MCF 10A (cell line): ENCODE measurements at regions not wholly inside any gene's neighbourhood (a gene's known extent, or its start where the extent isn't known, plus 50 kb on each side); places are given as distances from the start of the nearest gene placed in this dataset.
"Not testable (repeated sequence)": the region's sequence is repeated elsewhere in the genome, so short reads cannot be mapped to it uniquely, and the experiment has no call there.

Experiments used
- BruUV-seq: library from RNA; stranded (reverse); fragments of 400-500 nt; replicated peaks from 2 replicates; lab custom pipeline; 2021; lab: Mats Ljungman, UMichigan
- CTCF ChIA-PET: fragments of 300-600 bp; sonication (Branson Sonifier 250); formaldehyde crosslinking; extraction: SDS; loops from one replicate; lab custom pipeline; 2021; ENCODE audit warnings: antibody characterized with exemption, inconsistent platforms; lab: Yijun Ruan, JAX
- POLR2A ChIA-PET: fragments of 300-600, 350-650 bp; sonication (Branson Sonifier 250); formaldehyde crosslinking; extraction: SDS; loops from one replicate; lab custom pipeline; 2020; ENCODE audit warnings: antibody characterized with exemption, inconsistent platforms; lab: Yijun Ruan, JAX
- DNase-seq: peaks from one replicate; pipeline ENCODE4 v3.0.0-alpha.2; 2018; ENCODE audit not compliant: unreplicated experiment
- H3K27ac Mint-ChIP-seq: one replicate; pipeline ENCODE4 v1.8.0; 2022; ENCODE audit warnings: mild to moderate bottlenecking, low read depth, mixed read lengths; ENCODE audit not compliant: unreplicated experiment
- H3K27me3 Mint-ChIP-seq: one replicate; pipeline ENCODE4 v1.8.0; 2022; ENCODE audit warnings: mixed read lengths; ENCODE audit not compliant: insufficient read depth, unreplicated experiment
- H3K36me3 Mint-ChIP-seq: one replicate; pipeline ENCODE4 v1.8.0; 2022; ENCODE audit warnings: mild to moderate bottlenecking, moderate library complexity, mixed read lengths; ENCODE audit not compliant: insufficient read depth, unreplicated experiment
- H3K4me1 Mint-ChIP-seq: one replicate; pipeline ENCODE4 v1.8.0; 2022; ENCODE audit warnings: mixed read lengths; ENCODE audit not compliant: insufficient read depth, unreplicated experiment
- H3K4me3 Mint-ChIP-seq: one replicate; pipeline ENCODE4 v1.8.0; 2022; ENCODE audit warnings: mild to moderate bottlenecking, moderate library complexity, mixed read lengths; ENCODE audit not compliant: unreplicated experiment
- H3K9me3 Mint-ChIP-seq: one replicate; pipeline ENCODE4 v1.8.0; 2022; ENCODE audit warnings: mixed read lengths; ENCODE audit not compliant: unreplicated experiment
- intact Hi-C: fragments of 100-400 bp; cut with micrococcal nuclease; formaldehyde crosslinking; loops from 2 replicates; pipeline ENCODE4 v1.14.1; 2022
- TF ChIP-seq, protein P1 (sequence below): fragments of 200-600 bp; IDR thresholded peaks from one replicate; pipeline ENCODE4 v1.8.0; 2022; ENCODE audit warnings: antibody characterized with exemption, mild to moderate bottlenecking; ENCODE audit not compliant: unreplicated experiment

DNA sequence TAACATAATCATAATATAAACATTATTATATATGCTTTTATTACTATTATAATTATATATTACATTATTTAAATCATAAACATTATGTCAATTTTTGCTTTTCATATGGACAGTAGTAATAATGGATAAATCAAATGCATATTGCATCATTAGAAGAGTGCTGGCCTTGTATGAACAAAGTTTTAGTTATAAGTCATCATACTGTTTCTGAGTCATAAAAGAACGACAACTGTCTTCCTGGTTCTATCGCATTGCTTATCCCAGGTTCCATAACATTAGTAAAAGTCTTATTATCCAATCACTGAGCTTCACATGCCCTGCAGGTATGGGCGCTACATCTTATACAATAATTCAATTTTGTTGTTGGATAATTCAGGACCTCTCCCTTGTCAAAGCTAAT, 225.8 kb downstream of the SPATA31A1 start:
- CTCF ChIA-PET, BruUV-seq, DNase-seq, H3K27ac Mint-ChIP-seq, POLR2A ChIA-PET, H3K27me3 Mint-ChIP-seq, intact Hi-C loops, H3K36me3 Mint-ChIP-seq, H3K9me3 Mint-ChIP-seq, H3K4me3 Mint-ChIP-seq, H3K4me1 Mint-ChIP-seq: not testable (repeated sequence)

DNA sequence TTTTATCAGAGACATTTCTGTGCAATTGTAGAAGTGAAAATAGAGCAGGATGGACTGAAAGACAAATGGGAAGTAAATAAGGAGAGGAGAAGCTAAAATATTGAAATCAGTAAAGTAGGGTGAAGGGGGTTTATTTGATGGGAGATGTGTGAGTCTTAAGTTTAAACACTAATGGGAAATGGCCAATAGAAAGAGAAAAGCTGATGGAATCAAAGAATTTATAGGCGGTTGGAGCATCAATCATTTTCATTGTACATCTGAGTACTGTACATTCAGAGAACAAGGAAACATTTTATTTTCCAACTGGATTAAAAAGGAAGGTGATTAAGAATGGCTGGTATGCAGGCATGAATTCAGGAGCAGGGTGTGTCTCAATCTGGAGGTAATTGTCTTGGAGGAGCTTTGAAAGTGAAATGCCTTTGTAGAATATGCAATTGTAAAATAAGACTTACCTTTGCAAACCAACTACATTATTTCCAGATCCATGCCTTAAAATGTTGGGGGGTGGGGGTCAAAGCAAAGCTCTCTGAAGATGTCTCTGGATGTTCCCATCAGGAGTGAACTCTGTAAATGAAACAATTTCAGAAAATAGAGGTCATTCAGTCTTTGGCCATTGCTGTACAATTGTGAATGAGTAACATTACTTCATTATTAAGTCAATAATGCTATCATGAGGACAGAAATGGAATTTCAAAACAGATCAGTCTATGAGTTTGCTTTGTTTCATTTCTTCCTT, 227.4 kb downstream of the SPATA31A1 start:
- H3K36me3 Mint-ChIP-seq, H3K4me3 Mint-ChIP-seq, H3K4me1 Mint-ChIP-seq, H3K9me3 Mint-ChIP-seq, BruUV-seq, CTCF ChIA-PET, intact Hi-C loops, H3K27me3 Mint-ChIP-seq, POLR2A ChIA-PET, DNase-seq: not testable (repeated sequence)
- peak overlapping the region; percentile 18 for H3K27ac Mint-ChIP-seq

GRCh38 chr9:39583413-39583747, 227.9 kb downstream of the SPATA31A1 start:
- intact Hi-C loops, H3K27me3 Mint-ChIP-seq, H3K36me3 Mint-ChIP-seq, POLR2A ChIA-PET, BruUV-seq, DNase-seq, CTCF ChIA-PET, H3K9me3 Mint-ChIP-seq, H3K4me1 Mint-ChIP-seq, H3K4me3 Mint-ChIP-seq: not testable (repeated sequence)
- H3K27ac Mint-ChIP-seq, result peak overlapping the region; percentile 18

DNA sequence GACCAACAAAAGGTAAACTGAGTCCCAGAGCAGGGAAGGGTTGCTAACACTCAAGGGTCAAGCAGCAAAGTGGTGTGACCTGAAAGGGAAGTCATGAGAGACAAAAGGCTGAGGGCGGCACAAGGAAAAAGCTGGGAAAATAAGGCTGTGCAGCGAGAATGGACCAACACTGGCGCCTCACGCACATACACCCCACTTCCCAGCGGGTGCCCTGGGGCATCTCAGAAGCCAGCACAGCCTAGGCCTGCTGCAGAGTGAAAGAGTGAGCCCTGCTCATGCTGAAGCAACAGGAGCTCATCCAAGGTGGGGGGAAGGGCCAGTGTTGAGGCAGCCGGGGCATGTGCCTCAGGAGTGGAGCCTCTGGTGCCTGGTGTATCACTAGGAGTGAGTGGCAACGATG, 229.8 kb downstream of the SPATA31A1 start:
- POLR2A ChIA-PET, BruUV-seq, H3K27me3 Mint-ChIP-seq, H3K27ac Mint-ChIP-seq, H3K4me3 Mint-ChIP-seq, CTCF ChIA-PET, H3K4me1 Mint-ChIP-seq, H3K9me3 Mint-ChIP-seq, intact Hi-C loops, H3K36me3 Mint-ChIP-seq, DNase-seq: not testable (repeated sequence)

DNA sequence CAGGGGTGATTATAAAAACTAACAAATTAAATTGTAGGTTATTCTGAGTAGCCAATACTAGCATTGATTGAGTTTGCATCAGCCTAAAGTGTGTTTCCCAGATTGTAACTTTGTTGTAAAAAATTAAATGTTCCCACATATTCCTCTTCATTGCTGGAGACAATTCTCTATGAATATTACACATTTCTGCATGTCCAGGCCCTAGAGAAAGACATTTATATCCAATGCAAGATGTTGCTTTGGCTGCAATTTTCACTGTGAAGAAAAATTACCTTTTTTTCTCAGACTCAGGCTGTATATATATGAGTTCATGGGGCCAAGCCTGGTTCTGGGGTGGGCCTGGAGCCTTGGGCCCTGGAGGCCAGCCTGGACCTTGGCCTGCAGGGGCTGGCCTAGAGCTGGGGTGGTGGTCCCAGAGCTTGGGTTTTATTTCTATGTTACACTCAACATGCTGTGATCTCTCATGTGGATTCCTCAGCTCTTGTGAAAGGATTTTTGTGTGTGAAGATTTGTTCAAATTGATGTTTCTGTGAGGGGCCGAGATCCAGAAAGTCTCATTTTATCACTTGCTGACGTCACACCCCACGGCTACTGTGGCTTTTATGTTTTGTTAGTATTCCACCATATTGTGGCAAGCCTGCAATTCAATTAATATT, 232.5 kb downstream of the SPATA31A1 start:
- BruUV-seq, result no TSS peak
- DNase-seq, result no peak
- Mint-ChIP-seq H3K36me3 (no peaks in the 10 kb centered on the region), H3K4me3 (no peak overlapping the region), H3K4me1 (no peaks in the 10 kb centered on the region), H3K27ac (no peak overlapping the region), H3K9me3 (no peaks in the 10 kb centered on the region), H3K27me3 (no peaks in the 10 kb centered on the region)
- ChIA-PET POLR2A (no interaction called here), CTCF (no interaction called here)
- intact Hi-C loops, result no loop called here
- TF ChIP-seq, protein P1, sequence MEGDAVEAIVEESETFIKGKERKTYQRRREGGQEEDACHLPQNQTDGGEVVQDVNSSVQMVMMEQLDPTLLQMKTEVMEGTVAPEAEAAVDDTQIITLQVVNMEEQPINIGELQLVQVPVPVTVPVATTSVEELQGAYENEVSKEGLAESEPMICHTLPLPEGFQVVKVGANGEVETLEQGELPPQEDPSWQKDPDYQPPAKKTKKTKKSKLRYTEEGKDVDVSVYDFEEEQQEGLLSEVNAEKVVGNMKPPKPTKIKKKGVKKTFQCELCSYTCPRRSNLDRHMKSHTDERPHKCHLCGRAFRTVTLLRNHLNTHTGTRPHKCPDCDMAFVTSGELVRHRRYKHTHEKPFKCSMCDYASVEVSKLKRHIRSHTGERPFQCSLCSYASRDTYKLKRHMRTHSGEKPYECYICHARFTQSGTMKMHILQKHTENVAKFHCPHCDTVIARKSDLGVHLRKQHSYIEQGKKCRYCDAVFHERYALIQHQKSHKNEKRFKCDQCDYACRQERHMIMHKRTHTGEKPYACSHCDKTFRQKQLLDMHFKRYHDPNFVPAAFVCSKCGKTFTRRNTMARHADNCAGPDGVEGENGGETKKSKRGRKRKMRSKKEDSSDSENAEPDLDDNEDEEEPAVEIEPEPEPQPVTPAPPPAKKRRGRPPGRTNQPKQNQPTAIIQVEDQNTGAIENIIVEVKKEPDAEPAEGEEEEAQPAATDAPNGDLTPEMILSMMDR, result no peak

DNA sequence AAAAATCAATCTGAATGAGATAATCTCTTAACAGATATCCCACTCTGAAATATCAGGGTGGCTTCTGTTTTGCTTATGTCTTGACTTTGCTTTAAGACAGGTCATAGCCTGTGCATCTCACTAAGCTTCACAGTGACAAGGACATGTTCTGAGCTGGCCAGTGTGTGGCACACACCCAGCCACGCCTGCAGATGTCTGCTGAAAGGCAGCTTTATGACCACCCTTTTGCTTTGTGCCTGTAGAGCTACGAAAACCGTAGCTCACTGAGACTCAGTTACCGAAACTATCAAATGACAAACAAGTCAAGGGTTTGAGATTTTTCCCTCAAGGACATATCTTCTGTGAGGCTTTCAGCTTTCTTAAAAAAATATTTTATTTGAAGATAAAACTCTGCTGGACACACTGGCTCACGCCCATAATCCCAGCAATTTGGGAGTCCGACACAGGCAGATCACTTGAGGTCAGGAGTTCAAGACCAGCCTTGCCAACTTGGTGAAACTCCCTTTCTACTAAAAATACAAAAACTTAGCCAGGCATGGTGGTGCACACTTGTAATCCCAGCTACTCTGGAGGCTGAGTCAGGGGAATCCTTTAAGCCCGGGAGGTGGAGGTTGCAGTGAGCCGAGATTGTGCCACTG, 233.2 kb downstream of the SPATA31A1 start:
- Mint-ChIP-seq H3K4me3 (no peak overlapping the region), H3K4me1 (no peaks in the 10 kb centered on the region), H3K27ac (no peak overlapping the region), H3K9me3 (no peaks in the 10 kb centered on the region), H3K36me3 (no peaks in the 10 kb centered on the region), H3K27me3 (no peaks in the 10 kb centered on the region)
- TF ChIP-seq, protein P1, result no peak
- CTCF ChIA-PET, result no interaction called here
- DNase-seq, result no peak
- no TSS peak for BruUV-seq
- POLR2A ChIA-PET, result no interaction called here
- intact Hi-C loops, result no loop called here

- H3K27ac Mint-ChIP-seq, BruUV-seq, H3K4me1 Mint-ChIP-seq, CTCF ChIA-PET, H3K9me3 Mint-ChIP-seq, intact Hi-C loops, DNase-seq, POLR2A ChIA-PET, H3K36me3 Mint-ChIP-seq, H3K27me3 Mint-ChIP-seq, H3K4me3 Mint-ChIP-seq: not testable (repeated sequence)
These were observed 248.6 kb downstream of the SPATA31A1 start for GRCh38 chr9:39604089-39604488.
